PC-9 (cell line): ENCODE measurements at regions not wholly inside any gene's neighbourhood (a gene's known extent, or its start where the extent isn't known, plus 50 kb on each side); places are given as distances from the start of the nearest gene placed in this dataset.

Experiments
- BruUV-seq: library from RNA; stranded (reverse); fragments of 400-500 nt; replicated peaks from 2 replicates; lab custom pipeline; 2021; lab: Mats Ljungman, UMichigan
- CTCF ChIA-PET: fragments of 300-600 bp; sonication (Branson Sonifier 250); formaldehyde crosslinking; loops from one replicate; lab custom pipeline; 2022; ENCODE audit warnings: antibody characterized with exemption; lab: Charles Lee
- POLR2A ChIA-PET: fragments of 300-600 bp; sonication (Branson Sonifier 250); formaldehyde crosslinking; loops from one replicate; lab custom pipeline; 2022; ENCODE audit warnings: antibody characterized with exemption; ENCODE audit not compliant: unreplicated experiment; lab: Charles Lee
- DNase-seq, 2 experiments: peaks; one replicate each; pipeline versions ENCODE4 v3.0.0 to v3.0.0-alpha.2; 2015 to 2022; ENCODE audit warnings: mixed read lengths in 1 of 2
- H2AFZ ChIP-seq: fragments of 200-600 bp; sonication (generic); 2 replicates; pipeline ENCODE4 v1.8.1; 2017; ENCODE audit warnings: antibody characterized with exemption
- H3F3A ChIP-seq: fragments of 200-600 bp; sonication (generic); 2 replicates; pipeline ENCODE4 v1.8.1; 2017; ENCODE audit warnings: antibody characterized with exemption, mild to moderate bottlenecking, low read depth; ENCODE audit not compliant: insufficient read depth
- H3K27ac ChIP-seq: fragments of 200-600 bp; sonication (generic); 2 replicates; pipeline ENCODE4 v1.6.1; 2016; ENCODE audit warnings: mixed run types
- H3K27me3 ChIP-seq: fragments of 200-600 bp; sonication (generic); 2 replicates; pipeline ENCODE4 v1.6.1; 2016; ENCODE audit warnings: low read depth, mixed run types; ENCODE audit not compliant: insufficient read depth
- H3K36me3 ChIP-seq: fragments of 200-600 bp; sonication (generic); 2 replicates; pipeline ENCODE4 v1.6.1; 2016; ENCODE audit warnings: low read depth, mixed run types
- H3K4me1 ChIP-seq: fragments of 200-600 bp; sonication (generic); replicated peaks from 2 replicates; pipeline ENCODE4 v1.6.1; 2016; ENCODE audit warnings: mixed run types; ENCODE audit not compliant: insufficient read depth
- H3K4me2 ChIP-seq: fragments of 200-600 bp; sonication (generic); 2 replicates; pipeline ENCODE4 v1.6.1; 2017; ENCODE audit warnings: mixed run types
- H3K4me3 ChIP-seq: fragments of 200-600 bp; sonication (generic); 2 replicates; pipeline ENCODE4 v1.6.1; 2016; ENCODE audit warnings: mixed run types
- H3K79me2 ChIP-seq: fragments of 200-600 bp; sonication (generic); 2 replicates; pipeline ENCODE4 v1.6.1; 2017; ENCODE audit warnings: low read depth, mixed run types
- H3K9me2 ChIP-seq: fragments of 200-600 bp; sonication (generic); 2 replicates; pipeline ENCODE4 v1.8.1; 2017; ENCODE audit warnings: mild to moderate bottlenecking; ENCODE audit not compliant: insufficient read depth
- H3K9me3 ChIP-seq: fragments of 200-600 bp; sonication (generic); 2 replicates; pipeline ENCODE4 v1.8.1; 2016; ENCODE audit warnings: low read depth; ENCODE audit not compliant: insufficient read depth
- H4K20me1 ChIP-seq: fragments of 200-600 bp; sonication (generic); 2 replicates; pipeline ENCODE4 v1.8.1; 2017; ENCODE audit not compliant: insufficient read depth
- CTCF ChIP-seq: fragments of 200-600 bp; sonication (generic); conservative IDR thresholded peaks from 2 replicates; pipeline ENCODE4 v1.6.1; 2017; ENCODE audit warnings: mixed run types, antibody characterized with exemption, mild to moderate bottlenecking, moderate library complexity
- EZH2 ChIP-seq: fragments of 200-600 bp; sonication (generic); IDR thresholded peaks from 2 replicates; pipeline ENCODE4 v1.8.0; 2017; ENCODE audit warnings: antibody characterized with exemption, low read depth
- intact Hi-C: fragments of 100-400 bp; cut with micrococcal nuclease; formaldehyde crosslinking; loops from one replicate; pipeline ENCODE4 v1.10.0; 2022; ENCODE audit not compliant: unreplicated experiment

- BruUV-seq = no TSS peak
- Histone ChIP-seq H3K79me2 (no peaks in the 10 kb centered on the region), H3K9me2 (no peaks in the 10 kb centered on the region), H4K20me1 (no peaks in the 10 kb centered on the region), H3K27ac (no peak overlapping the region), H3F3A (no peaks in the 10 kb centered on the region), H3K27me3 (no peaks in the 10 kb centered on the region), H2AFZ (no peak overlapping the region), H3K4me2 (no peak overlapping the region), H3K9me3 (no peaks in the 10 kb centered on the region), H3K4me3 (no peak overlapping the region), H3K36me3 (no peaks in the 10 kb centered on the region), H3K4me1 (no peaks in the 10 kb centered on the region)
- ChIA-PET CTCF (no interaction called here), POLR2A (no interaction called here)
- intact Hi-C loops = no loop called here
- TF ChIP-seq EZH2 (no peak), CTCF (no peak)
- DNase-seq = no peak
Observed at GRCh38 chr9:25260046-25260445, 418.2 kb downstream of the TUSC1 start.

- Histone ChIP-seq H2AFZ (no peak overlapping the region), H3K9me3 (no peaks in the 10 kb centered on the region), H3K27ac (no peak overlapping the region), H3K36me3 (no peaks in the 10 kb centered on the region), H3K4me2 (no peak overlapping the region), H3K79me2 (no peaks in the 10 kb centered on the region), H4K20me1 (no peaks in the 10 kb centered on the region), H3K4me3 (no peak overlapping the region), H3F3A (no peaks in the 10 kb centered on the region), H3K27me3 (no peaks in the 10 kb centered on the region), H3K4me1 (no peaks in the 10 kb centered on the region), H3K9me2 (no peaks in the 10 kb centered on the region)
- no peak for TF ChIP-seq EZH2
- no peak for TF ChIP-seq CTCF
- ChIA-PET CTCF (no interaction called here), POLR2A (no interaction called here)
- BruUV-seq = no TSS peak
- intact Hi-C loops = no loop called here
- DNase-seq = no peak
Observed at GRCh38 chr9:25255216-25255615, 423.0 kb downstream of the TUSC1 start.

- BruUV-seq = no TSS peak
- DNase-seq = no peak
- ChIA-PET POLR2A (no interaction called here), CTCF (no interaction called here)
- Histone ChIP-seq H3K9me3 (no peaks in the 10 kb centered on the region), H3K79me2 (no peaks in the 10 kb centered on the region), H3K27me3 (no peaks in the 10 kb centered on the region), H2AFZ (no peak overlapping the region), H3K27ac (no peak overlapping the region), H3K9me2 (no peaks in the 10 kb centered on the region), H3K36me3 (no peaks in the 10 kb centered on the region), H4K20me1 (no peaks in the 10 kb centered on the region), H3K4me3 (no peak overlapping the region), H3K4me2 (no peak overlapping the region), H3K4me1 (no peaks in the 10 kb centered on the region), H3F3A (no peaks in the 10 kb centered on the region)
- intact Hi-C loops = no loop called here
- TF ChIP-seq CTCF = no peak
Observed at GRCh38 chr9:25254051-25254450, 424.2 kb downstream of the TUSC1 start.
